Right renal cortex interstitium (tissue), 3 donors: ENCODE measurements at regions not wholly inside any gene's neighbourhood (a gene's known extent, or its start where the extent isn't known, plus 50 kb on each side); places are given as distances from the start of the nearest gene placed in this dataset.

Source experiments
- DNase-seq, 3 donors: peaks; one replicate each; pipeline ENCODE4 v3.0.0-alpha.2; 2013; ENCODE audit warnings: low read depth in 3 of 3, low spot score in 2 of 3

GRCh38 chr7:52897713-52898112, 137.7 kb upstream of the POM121L12 start:
- no peak for DNase-seq

GRCh38 chr7:52897288-52897687, 138.1 kb upstream of the POM121L12 start:
- no peak for DNase-seq

DNA sequence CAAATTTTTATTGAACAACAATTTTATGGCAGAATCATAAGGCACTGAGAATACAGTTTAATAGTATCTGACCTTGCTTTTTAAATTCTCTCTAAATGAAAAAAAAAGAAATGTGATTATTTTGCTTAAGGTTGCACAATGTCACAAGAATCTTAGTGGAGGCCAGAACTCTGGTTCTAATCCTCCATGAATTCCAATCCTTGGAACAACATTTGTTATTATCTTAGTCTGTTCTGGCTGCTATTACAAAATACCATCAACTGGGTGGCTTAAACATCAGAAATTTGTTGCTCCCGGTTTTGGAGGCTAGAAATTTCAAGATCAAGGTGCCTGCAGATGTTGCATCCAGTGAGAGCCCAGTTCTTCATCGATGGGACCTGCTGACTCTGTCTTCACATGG, 158.2 kb upstream of the POM121L12 start:
- no peak for DNase-seq

- DNase-seq = no peak
Observed at GRCh38 chr7:52876402-52876801, 159.0 kb upstream of the POM121L12 start.

DNA sequence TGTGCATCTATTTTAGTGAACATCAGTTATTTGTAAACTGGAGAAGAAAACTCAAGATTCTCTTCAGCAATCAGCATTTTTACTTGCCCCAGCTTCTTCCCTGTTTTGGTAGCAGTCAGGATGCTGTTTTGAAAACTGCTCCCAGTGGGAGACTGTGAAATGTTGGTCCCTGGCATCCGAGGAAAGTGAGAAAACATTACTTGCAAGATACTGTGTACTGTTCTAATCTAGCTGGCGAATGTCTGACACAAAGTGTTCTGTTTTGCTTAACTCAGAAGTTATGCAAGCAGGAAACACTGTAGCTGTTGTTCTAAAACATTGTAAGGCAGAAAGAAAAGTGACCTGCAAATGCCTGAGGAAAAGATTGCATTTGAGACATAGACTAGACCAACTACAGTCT, 171.8 kb upstream of the POM121L12 start:
- DNase-seq = no peak

GRCh38 chr7:52862321-52862720, 173.1 kb upstream of the POM121L12 start:
- no peak for DNase-seq

DNA sequence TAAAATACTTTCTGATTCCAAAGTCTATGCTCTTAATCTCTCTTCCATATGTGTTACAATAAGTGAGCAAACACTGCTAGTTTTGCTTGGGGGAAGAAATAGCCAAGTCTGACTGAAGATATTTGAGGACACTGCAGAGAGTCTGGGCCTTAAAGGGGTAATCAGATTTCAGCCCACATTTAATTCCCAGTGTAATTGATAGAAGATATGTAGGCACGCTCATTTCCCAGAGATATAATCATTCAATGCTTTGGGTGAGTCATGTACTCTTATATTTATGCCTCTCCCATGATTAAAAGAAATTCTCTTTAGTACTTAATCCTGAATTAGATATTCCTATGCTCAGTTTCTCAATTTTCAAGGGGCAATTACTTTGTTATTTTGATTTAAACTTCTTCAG, 178.1 kb upstream of the POM121L12 start:
- DNase-seq = no peak

DNA sequence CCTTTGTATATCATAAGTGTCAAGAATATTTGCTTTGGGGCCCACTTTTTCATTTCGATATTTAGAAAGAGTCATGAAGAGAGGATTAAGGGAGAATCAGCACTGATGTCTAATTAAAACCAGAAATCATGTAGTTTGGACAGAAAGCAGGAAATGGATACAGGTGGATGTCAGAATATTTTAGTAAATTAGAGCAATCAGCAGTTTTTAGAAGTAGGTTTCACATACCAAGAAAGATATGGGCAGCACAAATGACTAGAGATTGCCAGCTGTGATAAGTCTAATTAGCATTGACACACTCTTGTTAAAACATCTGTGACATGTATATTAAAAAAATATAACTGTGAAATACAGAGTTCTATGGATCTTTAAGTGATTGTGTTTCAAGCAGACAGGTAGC, 180.8 kb upstream of the POM121L12 start:
- DNase-seq = no peak

DNA sequence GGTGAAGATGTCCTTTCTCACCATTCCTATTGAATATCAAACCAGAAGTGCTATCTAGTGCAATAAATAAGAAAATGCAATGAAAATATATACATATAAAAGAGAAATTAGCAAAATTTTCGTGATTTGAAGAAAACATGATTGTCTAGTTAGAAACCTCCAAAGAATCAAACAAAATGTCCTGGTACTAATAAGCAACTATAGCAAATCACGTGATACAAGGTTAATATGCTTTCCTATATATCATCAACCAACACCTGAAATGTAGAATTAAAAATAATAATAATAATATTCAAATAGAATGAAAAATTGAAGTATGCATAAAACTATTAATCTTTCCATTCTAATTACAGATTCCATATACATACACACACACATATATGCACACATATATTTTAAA, 183.9 kb upstream of the POM121L12 start:
- DNase-seq = no peak

DNA sequence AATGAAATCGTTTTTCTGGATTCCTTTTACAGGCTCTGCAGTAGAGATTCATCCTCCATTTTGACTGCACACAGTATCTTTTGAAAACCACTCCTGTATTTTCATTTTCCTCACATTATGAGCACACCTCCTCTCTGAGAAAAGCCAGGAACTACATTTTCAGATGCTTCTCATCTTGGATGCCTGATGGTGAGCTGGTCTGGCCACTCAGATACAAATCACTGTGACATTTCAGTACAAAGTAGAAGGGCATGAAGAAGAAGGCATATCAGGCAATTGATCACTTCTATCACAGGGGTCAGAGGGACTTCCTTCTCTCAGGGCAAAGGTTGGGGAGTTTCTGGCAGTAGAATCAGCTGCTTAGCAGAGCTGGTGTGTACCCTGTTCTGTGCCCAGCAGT, 192.0 kb upstream of the POM121L12 start:
- no peak for DNase-seq

DNA sequence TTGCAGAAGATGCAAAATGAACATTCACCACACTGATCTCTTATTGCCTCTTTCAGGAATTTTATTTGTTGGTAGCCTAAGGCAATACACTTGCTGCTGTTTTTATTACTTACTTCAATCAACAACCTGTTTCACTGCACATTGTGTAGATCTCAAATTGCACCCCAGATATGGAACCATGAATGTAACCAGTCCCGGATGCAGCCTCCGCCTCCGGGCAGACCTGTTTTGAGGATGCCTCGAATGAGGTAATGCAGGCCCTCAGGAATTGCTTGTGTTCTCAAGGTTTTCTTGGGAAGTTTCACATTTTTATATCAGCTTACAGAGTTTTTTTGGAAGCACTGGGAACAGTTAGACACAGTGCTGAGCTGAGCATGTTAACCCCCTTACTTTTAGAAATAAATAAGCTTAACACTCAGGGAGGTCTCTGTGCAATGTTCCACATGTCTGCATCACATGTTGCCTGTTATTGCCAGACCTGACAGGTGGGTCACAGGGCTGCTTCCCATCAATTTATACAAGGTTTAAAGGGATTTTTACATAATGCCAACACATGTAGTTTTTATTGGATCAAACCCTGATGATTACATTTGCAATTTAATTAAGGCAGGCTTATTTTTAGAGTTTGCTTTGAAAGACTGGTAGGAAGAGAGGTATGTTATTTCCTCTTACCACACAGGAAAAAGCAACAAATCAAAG, 193.1 kb upstream of the POM121L12 start:
- DNase-seq = no peak

DNA sequence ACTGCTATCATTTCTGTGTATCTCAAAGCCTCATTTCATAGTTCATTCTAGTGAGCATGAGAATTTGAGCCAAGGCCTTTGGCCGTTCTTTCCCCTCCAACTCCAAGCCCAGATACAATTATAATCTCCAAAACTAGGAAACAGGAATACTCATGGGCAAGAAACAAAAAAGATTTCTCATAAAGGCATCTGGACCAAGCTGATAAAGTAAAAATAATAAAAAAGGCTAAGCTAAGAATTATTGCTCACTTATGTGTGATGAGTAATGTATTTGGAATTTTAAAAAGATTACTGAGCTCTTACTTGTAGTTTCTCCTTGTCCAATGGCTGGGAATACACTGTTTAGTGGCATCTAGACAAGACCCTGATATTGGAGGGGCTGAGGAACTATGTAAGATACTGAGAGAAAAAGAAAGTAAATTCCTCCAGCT, 196.4 kb upstream of the POM121L12 start:
- no peak for DNase-seq

DNA sequence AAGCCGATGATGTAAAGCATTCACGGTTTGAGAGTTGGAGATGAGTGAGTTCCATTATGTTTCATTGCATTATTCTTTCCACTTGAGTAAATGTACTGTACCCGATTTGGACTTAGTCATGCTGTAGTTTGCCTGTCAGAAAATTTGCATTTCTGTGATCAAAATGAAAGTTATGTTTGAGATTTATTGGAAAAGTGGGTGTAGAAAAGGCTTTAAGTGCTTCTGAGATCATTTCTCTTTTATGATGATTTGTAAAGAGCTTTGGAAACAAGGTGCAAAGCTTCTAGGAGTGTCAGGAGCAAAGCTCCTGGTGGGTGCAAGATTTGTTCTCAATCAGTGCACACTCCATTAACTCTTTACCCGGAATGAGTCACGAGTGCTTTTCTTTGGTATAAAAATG, 204.1 kb upstream of the POM121L12 start:
- no peak for DNase-seq

DNA sequence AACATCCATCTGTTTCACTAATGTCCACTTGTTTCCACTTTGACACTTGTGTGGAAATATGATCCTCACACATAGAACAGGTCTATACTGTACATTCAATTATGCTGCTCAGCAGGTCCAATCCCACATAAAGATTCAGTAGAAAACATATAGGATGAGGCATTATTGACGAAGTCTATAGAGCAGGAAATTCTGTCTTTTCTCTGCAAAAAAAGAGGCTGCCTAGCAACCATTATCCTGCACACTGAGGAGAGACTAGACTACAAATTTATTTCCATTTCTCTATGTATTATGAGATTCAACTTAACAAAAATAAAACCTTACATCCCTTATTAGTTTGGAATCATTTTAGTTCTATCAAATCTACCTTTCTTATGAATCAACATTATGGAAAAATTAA, 204.6 kb upstream of the POM121L12 start:
- no peak for DNase-seq

GRCh38 chr7:52826515-52827265, 208.7 kb upstream of the POM121L12 start:
- DNase-seq = no peak

GRCh38 chr7:52825611-52826010, 209.8 kb upstream of the POM121L12 start:
- no peak for DNase-seq

- DNase-seq = no peak
Observed at GRCh38 chr7:52811537-52811936, 223.9 kb upstream of the POM121L12 start.

DNA sequence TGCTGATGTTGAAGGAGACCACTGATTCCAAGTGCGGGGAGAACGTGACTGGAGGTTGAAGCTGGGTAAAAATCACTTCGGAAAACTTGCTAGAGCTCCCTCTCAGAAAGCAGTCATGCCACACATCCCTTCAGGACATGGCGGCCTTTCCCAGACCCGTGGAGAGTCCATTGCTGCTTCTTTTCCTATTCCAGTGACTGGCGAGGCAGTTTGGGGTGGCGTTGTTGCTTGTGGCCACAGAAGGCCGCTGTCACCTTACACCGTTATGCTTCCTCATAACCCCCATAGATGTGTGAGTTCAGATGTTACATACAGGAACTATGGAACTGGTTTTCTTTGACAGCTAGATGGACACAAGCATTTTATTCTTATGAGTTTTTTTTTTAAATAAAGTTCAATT, 235.6 kb upstream of the POM121L12 start:
- no peak for DNase-seq

DNA sequence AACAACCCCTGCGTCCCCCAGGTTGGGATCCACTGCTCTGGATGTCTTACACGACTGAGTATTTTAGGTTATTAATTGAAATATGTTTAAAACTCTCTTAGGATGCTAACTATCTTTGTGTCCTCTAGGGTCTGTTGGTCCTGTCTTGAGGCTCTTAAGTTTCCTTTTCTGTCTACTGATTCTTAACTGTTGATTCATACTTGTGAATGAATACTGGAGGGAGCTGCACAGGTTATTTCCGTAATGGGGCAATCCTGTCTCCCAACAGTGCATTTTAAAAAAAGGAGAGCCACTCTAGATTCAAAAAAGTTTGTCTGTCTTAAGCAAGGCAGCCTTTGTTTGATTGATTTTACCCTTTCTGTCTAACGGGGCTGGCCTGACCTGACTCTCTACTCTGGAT, 237.6 kb upstream of the POM121L12 start:
- no peak for DNase-seq

- no peak for DNase-seq
Observed at GRCh38 chr7:52794621-52795020, 240.8 kb upstream of the POM121L12 start.

DNA sequence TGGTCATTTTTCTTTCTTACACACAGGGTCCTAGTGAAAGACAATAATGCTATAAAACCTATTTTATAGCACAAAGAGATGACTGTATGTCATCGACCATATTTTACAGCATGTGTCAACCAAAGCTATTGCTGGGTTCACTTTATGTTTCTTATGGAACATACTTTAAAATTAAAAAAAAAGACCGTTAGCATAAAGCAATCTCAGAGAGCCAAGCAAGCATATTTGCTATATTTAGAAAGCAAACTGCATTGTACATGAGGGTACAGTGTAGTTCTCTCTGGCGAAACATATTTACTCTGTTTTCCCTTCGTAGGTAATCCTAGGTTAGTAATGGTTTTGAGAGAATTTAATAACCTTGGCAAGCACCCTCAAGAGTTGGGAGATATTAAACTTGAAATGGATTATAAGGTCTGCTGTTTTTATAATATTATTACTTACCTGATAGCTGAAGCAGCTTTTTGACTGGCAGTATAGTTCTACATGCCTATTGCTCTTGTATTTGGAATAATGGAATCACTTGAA, 244.2 kb upstream of the POM121L12 start:
- no peak for DNase-seq

- no peak for DNase-seq
Observed at GRCh38 chr7:52786174-52786573, 249.3 kb upstream of the POM121L12 start.
